ENCODE measurements at regions not wholly inside any gene's neighbourhood (a gene's known extent, or its start where the extent isn't known, plus 50 kb on each side); places are given as distances from the start of the nearest gene placed in this dataset.
"Not testable (repeated sequence)": the region's sequence is repeated elsewhere in the genome, so short reads cannot be mapped to it uniquely, and the experiment has no call there.

DNA sequence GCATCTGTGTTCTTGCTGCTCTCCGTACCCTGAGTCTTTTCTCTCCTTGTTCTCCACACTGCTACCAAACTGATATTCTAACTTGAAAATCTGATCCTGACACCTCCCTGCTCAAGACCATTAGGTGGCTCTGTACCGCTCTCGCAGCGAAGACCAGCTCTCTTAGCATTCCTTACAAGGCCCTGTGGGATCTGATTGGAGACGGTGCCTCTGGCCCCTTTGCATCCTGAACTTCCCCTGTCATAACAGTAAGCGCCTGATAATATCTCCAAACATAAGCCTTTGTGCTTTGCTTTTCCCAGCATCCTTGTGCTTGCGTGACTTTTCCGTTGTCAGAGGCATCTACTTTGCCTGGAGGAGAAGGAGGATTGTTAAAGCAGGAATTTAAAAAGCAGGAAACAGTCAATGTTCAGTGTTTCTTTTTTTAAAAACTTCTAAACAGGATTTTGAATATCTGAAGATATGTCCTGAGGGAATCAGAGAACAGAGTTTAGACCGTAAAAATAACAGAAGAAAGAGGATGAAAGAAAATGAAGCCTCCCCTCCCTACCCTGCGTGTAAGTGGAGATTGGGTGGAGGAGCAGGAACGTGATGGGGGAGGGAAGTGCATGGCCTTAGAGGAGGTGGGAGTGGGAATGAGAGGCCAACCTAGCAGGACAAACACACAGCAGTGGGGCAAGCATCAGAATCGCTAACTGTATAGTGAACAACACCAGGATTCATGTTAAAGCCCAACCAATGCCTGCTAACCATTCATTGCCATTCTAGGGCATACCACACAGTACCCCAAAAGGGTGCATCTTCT is 89.2 kb upstream of the STMND1 start:
- DNase-seq = no peak

DNA sequence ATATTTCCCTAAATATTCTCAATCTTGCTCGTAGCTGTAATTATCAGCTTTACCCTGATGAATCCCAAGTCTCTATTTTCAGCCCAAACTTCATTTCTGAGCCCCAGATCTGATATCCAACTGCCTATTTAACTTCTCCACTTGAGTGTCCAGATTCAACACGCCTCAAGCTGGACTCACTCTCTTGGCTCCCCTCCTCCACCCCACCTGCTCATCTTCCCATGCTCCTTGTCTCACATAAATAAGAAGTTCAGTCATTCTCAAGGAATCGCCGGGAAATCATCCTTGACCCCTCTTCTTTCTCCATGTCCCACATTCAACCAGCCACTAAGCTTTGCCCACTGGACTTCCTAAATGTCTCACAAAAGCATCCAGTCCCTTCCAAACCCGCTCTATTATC is 89.9 kb upstream of the STMND1 start:
- DNase-seq = no peak

DNA sequence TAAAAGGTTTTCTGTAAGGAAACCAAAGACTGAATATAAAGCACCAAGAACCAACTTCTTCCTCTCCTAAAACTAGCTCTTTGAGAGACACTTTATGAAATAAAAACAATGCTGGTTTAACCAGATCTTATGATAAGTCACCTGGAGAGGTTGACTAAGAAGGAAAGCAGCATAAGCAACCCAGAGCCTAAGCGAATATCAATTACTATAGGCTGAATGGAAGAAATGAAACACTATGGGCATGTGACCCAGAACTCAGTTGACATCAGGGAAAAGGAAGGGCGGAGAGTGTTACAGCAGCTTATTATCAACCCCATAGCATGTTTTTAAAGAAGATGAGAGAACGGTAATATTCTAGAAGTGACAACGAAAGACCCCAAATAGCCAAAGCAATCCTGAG is 94.1 kb upstream of the STMND1 start:
- no peak for DNase-seq

DNA sequence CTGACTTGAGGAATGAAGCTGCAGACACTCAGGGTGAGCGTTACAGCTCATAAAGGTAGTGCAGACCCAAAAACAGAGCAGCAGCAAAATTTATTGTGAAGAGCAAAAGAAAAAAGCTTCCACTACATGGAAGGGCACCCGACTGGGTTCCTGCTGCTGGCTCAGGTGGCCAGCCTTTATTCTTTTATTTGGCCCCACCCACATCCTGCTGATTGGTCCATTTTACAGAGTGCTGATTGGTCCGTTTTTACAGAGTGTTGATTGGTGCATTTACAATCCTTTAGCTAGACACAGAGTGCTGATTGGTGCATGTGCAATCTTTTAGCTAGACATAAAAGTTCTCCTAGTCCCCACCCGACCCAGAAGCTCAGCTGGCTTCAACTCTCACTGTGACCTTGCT is 95.3 kb upstream of the STMND1 start:
- no peak for DNase-seq

DNA sequence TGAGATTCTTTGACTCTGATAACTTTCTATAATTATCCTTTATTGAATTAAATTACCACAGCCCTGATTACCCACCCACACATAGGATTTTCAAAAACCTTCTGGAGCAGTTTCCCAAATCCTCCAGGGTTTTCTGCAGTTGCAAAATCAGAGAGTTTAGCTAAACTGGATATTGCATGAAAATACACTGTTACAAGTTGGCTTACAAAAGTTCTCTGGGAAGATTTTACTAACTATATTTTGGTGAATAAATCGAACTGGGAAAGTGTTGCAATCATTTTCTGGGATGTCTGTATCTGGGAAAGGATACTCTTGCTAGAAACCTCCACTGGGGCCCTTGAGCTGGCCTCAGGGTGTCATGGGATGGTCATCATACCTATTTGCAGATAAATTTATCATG is 97.6 kb upstream of the STMND1 start:
- no peak for DNase-seq

DNA sequence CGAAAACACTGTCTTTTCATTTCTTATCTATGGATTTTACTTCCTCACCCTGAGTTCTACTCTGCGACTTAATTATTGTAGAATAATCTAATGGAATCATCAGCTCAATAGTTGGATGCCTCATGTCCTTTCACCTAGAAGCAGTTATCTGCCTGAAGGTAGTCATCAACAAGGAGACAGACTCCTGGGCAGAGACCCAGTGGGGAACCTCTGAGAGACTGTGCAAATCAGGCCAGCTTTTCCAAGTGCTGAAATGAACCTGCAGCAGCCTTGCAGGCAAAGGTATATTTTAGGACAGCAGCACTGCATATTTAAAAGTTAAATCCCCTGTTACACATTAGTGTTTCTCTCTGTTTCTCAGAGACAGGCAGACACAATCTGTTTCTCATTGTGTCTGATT is 99.7 kb upstream of the STMND1 start:
- DNase-seq = no peak

DNA sequence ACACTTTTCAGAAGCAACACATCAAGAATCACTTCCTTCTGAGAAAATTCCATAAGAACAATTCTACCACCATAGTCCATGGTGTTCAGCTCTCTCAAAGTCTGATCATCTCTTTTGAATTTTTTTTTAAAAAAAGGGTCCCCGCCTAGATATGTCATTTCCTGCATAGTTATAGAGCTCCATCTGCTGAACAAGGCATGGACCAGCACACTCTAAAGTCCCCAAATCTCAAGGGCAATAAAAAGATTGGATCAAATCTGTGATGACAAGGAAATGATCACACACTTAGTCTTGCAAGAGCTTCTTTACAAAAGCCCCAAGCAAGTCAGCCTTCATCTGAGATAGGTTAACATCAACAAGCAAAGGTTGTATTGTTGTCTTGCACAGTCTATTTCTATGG is 100.7 kb upstream of the STMND1 start:
- no peak for DNase-seq

DNA sequence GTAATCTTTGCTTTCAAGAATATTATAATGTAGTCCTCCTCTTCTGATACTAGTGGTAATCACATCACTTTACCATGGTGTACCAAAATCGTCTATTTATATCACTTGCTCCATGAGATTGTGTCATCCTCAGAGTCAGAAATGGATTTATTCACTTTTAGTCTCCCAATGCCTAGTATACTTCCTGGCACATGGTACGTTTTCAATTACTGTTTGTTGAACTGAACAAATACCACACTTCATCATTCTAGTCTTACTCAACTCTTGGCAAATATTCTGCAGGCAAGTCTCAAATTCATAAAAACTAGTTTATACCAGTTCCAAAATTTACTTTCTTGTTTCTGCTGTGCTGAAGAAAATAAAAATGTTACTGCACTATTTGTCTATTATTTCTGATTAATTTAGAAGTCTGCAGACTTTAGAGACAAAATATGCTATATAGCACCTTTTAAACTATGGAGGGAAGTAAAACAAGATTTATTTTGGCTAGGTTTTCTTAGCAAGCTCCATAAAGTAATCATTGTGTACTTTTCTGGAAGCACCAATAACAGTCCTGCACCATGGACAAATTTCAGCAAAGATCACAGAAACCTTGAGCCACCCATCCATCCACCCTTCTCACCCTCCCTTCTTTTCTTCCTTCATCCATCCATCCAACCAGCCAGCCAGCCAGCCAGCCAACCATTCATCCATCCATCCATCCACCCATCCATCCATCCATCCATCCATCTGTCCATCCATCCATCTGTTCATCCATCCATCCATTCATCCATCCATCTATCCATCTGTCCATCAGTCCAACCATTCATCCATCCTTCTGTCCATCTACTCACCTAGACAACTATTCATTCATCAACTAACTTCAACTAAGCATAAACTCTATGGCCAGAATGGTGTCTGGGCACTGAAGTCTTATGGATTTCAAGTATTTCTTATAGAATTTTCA is 102.1 kb upstream of the STMND1 start:
- DNase-seq = no peak

DNA sequence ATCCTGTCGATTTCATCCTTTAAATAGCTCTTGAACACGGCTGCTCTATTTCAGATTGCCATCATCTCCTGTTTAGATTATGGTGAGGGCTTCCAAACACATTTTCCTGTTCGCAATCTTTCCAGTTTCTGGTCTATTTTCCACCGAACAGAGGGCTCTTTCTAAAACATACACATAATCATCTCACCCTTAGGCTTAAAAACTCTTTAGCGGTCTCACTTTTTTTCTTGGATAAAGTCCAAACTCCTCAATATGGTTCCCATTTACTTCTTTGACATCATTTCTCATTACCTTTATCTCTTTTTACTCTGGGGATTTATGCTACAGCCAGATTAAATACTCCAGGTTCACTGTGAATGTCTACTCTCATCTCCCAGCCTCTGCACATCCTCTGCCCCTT is 103.4 kb upstream of the STMND1 start:
- no peak for DNase-seq

DNA sequence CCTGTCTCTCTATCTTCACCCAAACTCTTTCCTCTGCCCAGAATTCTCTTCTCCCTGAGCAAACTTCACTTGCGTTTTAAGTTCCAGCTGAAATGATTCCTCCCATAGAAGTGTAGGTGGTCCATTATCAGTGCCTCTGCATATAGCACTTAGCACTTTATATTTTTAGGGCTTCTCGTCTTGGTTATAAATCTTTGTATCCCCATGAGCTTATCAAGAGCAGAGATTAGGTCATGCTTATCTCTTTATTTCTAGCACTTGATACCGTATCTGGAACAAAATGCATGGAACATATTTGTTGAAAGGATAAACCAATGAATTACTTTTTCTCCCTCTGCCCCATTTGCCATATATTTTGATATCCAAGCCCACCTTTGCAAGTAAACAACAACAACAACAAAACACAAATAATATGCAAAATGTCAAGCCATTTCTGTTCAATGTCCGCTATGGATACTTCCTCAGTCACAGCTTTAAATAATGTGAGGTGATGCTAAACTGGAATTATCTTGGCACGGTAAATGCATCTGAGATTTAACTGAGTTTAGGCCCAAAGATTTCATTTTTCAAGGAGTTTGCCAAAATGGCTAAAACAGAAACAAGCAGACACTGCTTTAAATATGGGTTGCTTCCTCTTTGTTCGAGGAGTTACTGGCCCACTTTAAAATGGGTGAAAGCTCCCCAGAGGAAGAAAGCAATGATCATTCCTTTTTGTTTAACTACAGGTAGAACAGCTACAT is 106.2 kb upstream of the STMND1 start:
- no peak for DNase-seq

DNA sequence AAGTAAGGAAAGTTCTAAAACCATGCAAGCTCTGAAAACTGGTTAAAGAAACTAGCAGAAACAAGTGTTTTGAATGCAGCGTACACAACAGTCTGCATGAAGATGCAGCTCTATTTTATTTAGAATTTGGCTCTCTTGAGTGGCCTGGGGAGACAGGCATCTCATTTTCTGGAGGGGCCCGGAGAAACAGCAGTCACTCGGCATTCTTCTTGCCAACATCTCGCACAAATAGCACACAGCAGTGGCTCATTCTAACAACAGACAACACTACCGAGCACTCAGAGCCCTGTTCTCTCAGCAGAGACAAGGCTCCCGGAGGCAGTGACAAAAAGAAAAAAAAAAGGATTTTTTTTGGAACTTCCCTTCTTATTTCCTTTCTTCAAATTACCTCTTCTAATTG is 108.5 kb upstream of the STMND1 start:
- no peak for DNase-seq

DNA sequence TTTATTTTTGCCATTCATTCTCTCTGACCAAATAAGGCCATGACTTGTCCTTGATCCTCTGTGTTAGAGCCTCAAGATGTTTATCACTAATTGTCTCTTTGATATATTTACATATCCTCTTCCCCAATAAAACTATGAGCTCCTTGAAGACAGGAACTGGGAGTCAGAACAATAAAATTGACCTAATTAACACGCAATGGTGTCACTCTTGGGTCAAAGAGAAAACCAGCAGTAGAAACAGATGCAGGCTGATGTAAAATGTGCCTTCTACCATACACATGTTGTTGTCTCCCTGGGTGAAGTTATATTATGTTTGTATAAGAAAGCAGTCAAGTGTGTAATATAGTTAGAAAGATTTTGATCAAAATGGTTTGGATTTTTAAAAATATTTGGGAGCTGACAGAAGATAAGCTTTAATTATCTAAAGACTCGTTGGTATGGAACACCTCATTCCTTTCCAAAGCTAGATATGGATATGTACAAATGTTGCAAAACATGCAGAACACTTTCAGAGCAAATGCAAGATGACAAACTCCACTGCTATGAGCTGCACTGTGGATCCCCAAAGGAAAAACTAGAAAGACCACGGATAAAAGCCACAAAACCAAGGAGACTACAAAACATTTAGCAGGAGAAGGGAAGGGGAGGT is 109.7 kb upstream of the STMND1 start:
- DNase-seq = no peak

DNA sequence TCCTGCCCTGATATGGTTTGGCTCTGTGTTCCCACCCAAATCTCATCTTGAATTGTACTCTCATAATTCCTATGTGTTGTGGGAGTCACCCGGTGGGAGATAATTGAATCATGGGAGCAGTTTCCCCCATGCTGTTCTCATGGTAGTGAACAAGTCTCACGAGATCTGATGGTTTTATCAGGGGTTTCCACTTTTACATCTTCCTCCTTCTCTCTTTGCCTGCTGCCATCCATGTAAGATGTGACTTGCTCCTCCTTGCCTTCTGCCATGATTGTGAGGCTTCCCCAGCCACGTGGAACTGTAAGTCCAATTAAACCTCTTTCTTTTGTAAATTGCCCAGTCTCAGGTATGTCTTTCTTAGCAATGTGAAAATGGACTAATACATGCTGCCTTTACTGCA is 111.9 kb upstream of the STMND1 start:
- not testable (repeated sequence) for DNase-seq

DNA sequence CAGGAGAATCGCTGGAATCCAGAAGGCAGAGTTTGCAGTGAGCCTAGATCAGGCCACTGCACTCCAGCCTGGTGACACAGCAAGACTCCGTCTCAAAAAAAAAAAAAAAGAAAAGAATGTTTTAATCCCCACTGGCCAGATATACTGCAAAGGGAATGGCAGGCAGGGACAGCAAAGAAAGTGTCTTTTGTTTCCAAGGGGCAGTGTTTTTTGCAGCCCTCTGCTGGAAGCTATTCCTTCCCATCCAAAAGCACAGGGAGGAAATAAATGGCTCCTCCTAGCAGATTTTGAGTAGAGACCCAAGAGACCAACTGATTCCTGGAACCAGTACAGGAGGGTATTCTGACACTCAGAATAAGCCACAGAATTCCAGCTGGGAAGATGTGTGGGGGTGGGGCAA is 112.5 kb upstream of the STMND1 start:
- DNase-seq = no peak

DNA sequence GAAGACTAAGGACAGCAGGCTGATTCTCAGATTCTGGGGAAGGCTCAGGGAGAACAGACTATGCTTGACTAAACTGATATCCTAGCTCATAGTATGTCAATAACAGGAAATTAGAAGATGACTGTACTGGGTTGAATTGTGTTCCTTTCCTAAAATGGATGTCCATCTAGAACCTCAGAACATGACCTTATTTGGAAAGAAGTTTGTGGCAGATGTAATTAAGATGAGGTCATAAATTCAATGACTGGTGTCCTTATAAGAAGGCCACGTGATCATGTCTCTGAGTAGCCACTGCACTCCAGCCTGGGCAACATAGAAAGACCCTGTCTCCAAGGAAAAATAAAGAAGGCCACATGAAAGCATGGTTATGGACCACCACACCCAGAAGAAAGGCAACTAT is 113.9 kb upstream of the STMND1 start:
- DNase-seq = no peak

DNA sequence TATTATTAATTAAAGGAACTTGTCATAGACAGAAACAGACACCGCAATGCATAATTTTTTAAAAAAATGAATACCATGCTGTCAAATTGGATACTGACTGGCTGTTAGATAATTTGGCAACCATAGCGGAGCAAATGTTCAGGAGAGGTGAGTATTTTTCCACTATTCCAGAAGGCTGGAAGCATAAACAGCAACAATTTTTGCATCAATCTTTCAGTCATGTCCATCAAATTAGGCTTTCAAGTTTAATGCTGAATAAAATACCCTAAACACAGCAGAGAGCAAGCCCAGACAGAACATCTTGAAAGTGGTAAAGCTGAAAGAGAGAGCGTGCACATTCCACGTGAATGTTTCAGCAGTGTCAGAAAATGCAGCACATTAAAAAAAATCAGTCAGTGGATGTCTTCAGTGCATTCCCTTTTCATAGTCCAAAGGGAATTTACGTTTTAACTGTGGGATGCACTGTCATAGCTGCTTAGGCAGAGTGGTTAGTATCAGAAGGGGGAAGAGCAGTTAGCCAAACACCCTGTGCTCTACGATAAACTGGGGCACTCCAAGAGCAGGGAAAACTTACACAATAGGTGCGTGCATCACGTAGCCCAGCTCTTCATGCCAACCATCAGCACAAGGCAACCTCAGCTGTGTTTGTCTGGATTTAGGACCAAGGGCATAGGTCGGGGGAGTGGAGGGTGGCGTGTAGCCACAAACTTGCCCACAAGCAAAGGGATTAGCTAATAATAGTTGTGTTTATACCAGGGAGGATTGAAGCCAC is 116.2 kb upstream of the STMND1 start:
- DNase-seq = no peak

DNA sequence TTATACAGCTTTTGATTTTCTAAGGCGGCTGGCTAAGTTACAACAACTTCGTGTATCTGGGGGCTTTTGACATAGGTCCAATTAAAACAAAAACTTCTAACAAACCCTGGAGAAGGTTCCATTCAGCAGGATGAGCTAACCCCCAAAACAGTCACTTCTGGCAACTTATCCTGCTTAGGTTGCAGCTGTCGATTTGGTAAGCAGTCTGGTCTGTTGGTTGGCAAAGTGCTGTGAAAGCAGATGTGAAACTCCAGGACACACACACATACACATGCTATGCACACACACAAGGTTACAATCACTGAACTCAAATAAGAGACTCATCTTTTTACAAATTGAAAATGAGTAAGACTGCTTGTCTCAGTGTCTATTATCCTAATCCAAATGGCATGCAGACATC is 119.0 kb upstream of the STMND1 start:
- no peak for DNase-seq

DNA sequence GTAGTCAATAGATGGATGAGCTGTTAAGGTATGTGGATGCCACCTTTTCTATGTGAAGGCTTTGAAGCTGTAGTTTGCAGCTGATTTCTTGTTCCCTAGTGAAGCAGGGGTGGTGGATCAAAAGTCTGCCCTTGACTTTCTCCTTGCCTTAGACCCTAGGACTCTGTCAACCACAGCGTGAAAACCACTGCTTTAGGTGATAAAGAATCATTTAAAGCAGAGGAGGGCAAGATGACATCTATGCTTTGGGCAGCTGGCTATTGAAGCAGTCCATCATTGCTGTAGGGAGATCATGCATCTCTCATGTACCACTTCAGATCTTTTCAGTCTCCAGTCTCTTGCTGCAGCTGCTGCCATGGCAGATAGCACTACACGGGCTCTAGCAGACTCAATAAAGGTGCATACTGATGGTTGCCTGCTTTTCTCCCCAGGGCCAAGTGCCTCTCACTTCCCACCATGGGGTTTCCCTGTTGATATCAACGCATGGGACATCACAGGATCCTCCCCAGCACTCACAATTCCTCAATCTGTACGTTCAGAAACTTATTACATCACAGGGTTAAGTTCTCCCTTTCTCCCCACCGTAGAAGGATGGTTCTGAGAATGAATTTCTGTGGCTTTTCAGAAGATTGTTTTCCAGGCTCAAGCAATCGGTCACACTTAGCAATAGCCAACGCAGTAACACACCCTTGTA is 122.0 kb upstream of the STMND1 start:
- no peak for DNase-seq

DNA sequence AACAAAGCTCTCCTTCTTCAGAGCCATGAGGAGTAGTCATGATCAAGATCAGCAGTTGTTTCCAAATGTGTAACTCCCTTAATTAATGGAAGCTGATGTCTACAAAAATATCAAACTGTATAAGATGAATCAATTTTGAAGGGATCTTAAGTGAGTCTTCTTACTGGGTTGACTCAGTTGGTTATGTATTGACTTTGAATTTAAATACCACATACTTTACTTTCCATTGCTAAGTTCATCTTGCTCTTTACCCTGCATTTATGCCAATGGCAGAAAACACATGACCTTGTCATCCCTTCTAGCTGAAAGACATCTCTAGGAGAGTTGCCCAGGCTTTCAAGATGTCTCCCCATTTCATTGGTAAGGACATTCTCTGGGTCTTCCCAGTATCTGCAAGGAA is 123.2 kb upstream of the STMND1 start:
- no peak for DNase-seq

DNA sequence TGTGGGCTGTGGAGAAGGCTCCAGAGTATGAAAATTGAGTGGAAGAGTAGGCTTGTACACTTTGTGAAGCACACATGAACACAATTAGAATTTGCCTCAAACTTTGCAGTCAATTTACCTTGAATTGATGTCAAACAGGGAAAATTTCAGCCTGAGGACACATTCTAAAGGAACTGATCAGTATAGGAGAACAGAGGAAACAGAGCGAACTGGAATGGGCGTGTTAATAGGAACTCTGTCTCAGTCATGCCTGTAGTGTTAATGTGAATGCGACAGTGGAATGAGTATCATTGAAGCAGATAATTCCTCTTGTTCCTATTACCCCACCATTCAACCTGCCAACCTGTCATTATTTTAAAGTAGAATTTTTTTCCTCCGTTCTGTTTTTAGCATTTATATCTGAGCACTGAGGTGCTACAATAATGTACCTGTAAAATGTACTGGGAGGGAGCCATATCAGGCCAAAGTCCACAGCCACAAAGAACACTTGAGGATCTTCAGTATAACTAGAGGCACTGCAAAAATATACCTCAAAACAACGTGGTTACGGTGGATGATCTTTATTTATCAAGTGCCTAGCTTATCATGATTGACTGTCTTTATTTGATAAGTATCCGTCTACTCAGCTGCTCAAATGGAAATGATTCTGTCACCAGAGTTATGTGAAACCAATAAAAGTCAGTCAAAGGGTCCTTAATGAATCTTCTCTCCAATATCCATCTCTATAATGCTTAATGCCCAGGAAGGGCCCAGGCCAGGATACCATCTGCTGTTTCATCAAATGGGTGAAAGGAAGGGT is 125.3 kb upstream of the STMND1 start:
- DNase-seq = no peak

All from NCI-H774 (cell line).